Panc1 (cell line): ENCODE measurements at regions not wholly inside any gene's neighbourhood (a gene's known extent, or its start where the extent isn't known, plus 50 kb on each side); places are given as distances from the start of the nearest gene placed in this dataset.

Experiments used
- ATAC-seq: fragments of 200-7000 bp; cut with Tn5 transposase; 2 replicates; pipeline ENCODE4 v1.9.1; 2020; ENCODE audit warnings: mild to moderate bottlenecking, moderate library complexity
- BruUV-seq: library from RNA; stranded (reverse); fragments of 400-500 nt; replicated peaks from 2 replicates; lab custom pipeline; 2021; lab: Mats Ljungman, UMichigan
- CTCF ChIA-PET: fragments of 300-600 bp; sonication (Branson Sonifier 250); formaldehyde crosslinking; loops from one replicate; lab custom pipeline; 2022; ENCODE audit warnings: antibody characterized with exemption; lab: Charles Lee
- POLR2A ChIA-PET: fragments of 300-600 bp; sonication (Branson Sonifier 250); formaldehyde crosslinking; loops from one replicate; lab custom pipeline; 2022; ENCODE audit warnings: antibody characterized with exemption; lab: Charles Lee
- DNase-seq: peaks from one replicate; pipeline ENCODE4 v3.0.0-alpha.2; 2010; ENCODE audit warnings: low read depth, low spot score
- H3K27ac ChIP-seq: 2 replicates; pipeline ENCODE4 v1.5.1; 2011; ENCODE audit warnings: mild to moderate bottlenecking, low read length, inconsistent platforms
- H3K27me3 ChIP-seq: fragments of 200-500 bp; sonication (Bioruptor generic); 2 replicates; pipeline ENCODE4 v1.6.0; 2014; ENCODE audit warnings: low read length, inconsistent platforms; ENCODE audit not compliant: control insufficient read depth, insufficient read depth
- H3K36me3 ChIP-seq: fragments of 200-500 bp; sonication (Bioruptor generic); 2 replicates; pipeline ENCODE4 v1.5.1; 2014; ENCODE audit warnings: inconsistent platforms, mild to moderate bottlenecking, low read length, moderate library complexity; ENCODE audit not compliant: control insufficient read depth, insufficient read depth
- H3K4me1 ChIP-seq: 2 replicates; pipeline ENCODE4 v1.5.1; 2011; ENCODE audit warnings: inconsistent platforms, mild to moderate bottlenecking, low read length, moderate library complexity; ENCODE audit not compliant: control insufficient read depth, insufficient read depth
- H3K4me3 ChIP-seq, 2 experiments: 2 replicates each; pipeline ENCODE4 v1.5.1; 2011 to 2012; ENCODE audit warnings: low read depth in 2 of 2, low read length in 2 of 2, mild to moderate bottlenecking in 2 of 2, inconsistent platforms in 1 of 2, moderate library complexity in 1 of 2
- H3K9me3 ChIP-seq: fragments of 200-500 bp; sonication (Bioruptor generic); 2 replicates; pipeline ENCODE4 v1.5.1; 2014; ENCODE audit warnings: low read depth, mild to moderate bottlenecking, inconsistent platforms, low read length, moderate library complexity; ENCODE audit not compliant: control insufficient read depth, insufficient read depth
- CTCF ChIP-seq: fragments of 450-650 bp; IDR thresholded peaks from 2 replicates; pipeline ENCODE4 v1.5.1; 2017; ENCODE audit warnings: mild to moderate bottlenecking
- POLR2AphosphoS5 ChIP-seq: IDR thresholded peaks from 2 replicates; pipeline ENCODE4 v1.6.1; 2012; ENCODE audit warnings: mild to moderate bottlenecking, low read depth, low read length, moderate library complexity
- REST ChIP-seq, 2 experiments: IDR thresholded peaks; 2 replicates each; pipeline ENCODE4 v1.6.1; 2011 to 2012; ENCODE audit warnings: low read depth in 2 of 2, control low read depth in 1 of 2, low read length in 1 of 2, mild to moderate bottlenecking in 1 of 2, moderate library complexity in 1 of 2; ENCODE audit not compliant: insufficient read depth in 1 of 2
- SIN3A ChIP-seq: IDR thresholded peaks from 2 replicates; pipeline ENCODE4 v1.6.1; 2012; ENCODE audit warnings: low read depth, mild to moderate bottlenecking, low read length, moderate library complexity, borderline replicate concordance; ENCODE audit not compliant: insufficient read depth
- TCF7L2 ChIP-seq: IDR thresholded peaks from 2 replicates; pipeline ENCODE4 v1.6.1; 2011; ENCODE audit warnings: mild to moderate bottlenecking, low read depth, low read length, inconsistent platforms
- in situ Hi-C: cut with HindIII; loops from 2 replicates; pipeline ENCODE4 v1.10.0; 2016; ENCODE audit warnings: low sequenced_read_pairs, low pct_unique_long_range_greater_than_20kb
- intact Hi-C: fragments of 100-400 bp; cut with micrococcal nuclease; formaldehyde crosslinking; loops from one replicate; pipeline ENCODE4 v1.10.0; 2022; ENCODE audit not compliant: unreplicated experiment

GRCh38 chr1:194503209-194503608 lies 1316.8 kb upstream of the B3GALT2 start:
- no peak overlapping the region for H3K27ac ChIP-seq
- H3K4me3 ChIP-seq: no peak overlapping the region
- ChIA-PET POLR2A (no interaction called here), CTCF (no interaction called here)
- H3K9me3 ChIP-seq: no peaks in the 10 kb centered on the region
- intact Hi-C loops (no loop called here), in situ Hi-C loops (no loop called here)
- BruUV-seq: no TSS peak
- TF ChIP-seq REST (IDR thresholded peaks at IDR 0.05; ENCODE audit: insufficient read depth in 1 of 2, low read depth in 2 of 2, low read length in 1 of 2): no peak
- no peak for TF ChIP-seq POLR2AphosphoS5
- no peak for TF ChIP-seq SIN3A
- no peak for TF ChIP-seq TCF7L2
- no peak for TF ChIP-seq CTCF
- H3K27me3 ChIP-seq: no peaks in the 10 kb centered on the region
- ATAC-seq (no peak), DNase-seq (no peak)
- H3K36me3 ChIP-seq: no peaks in the 10 kb centered on the region
- H3K4me1 ChIP-seq: no peaks in the 10 kb centered on the region

GRCh38 chr1:194495434-194495833 lies 1309.0 kb upstream of the B3GALT2 start:
- H3K4me1 ChIP-seq: no peaks in the 10 kb centered on the region
- no peaks in the 10 kb centered on the region for H3K9me3 ChIP-seq
- H3K27ac ChIP-seq: no peak overlapping the region
- ATAC-seq (no peak), DNase-seq (no peak)
- in situ Hi-C loops (no loop called here), intact Hi-C loops (no loop called here)
- no peak for TF ChIP-seq CTCF
- no peak for TF ChIP-seq TCF7L2
- BruUV-seq: no TSS peak
- H3K27me3 ChIP-seq: no peaks in the 10 kb centered on the region
- CTCF ChIA-PET: no interaction called here
- no peaks in the 10 kb centered on the region for H3K36me3 ChIP-seq
- no peak overlapping the region for H3K4me3 ChIP-seq
- POLR2A ChIA-PET: no interaction called here
